GM12891 (cell line): ENCODE measurements at regions not wholly inside any gene's neighbourhood (a gene's known extent, or its start where the extent isn't known, plus 50 kb on each side); places are given as distances from the start of the nearest gene placed in this dataset.

ENCODE experiments used
- PAX5 ChIP-seq: IDR thresholded peaks from 2 replicates; pipeline ENCODE4 v1.6.1; 2011; ENCODE audit warnings: low read length, moderate library complexity, mild to moderate bottlenecking; ENCODE audit not compliant: insufficient read depth, severe bottlenecking
- POLR2A ChIP-seq: IDR thresholded peaks from 2 replicates; pipeline ENCODE4 v1.6.1; 2011; ENCODE audit warnings: low read depth, low read length, control low read depth
- POLR2AphosphoS5 ChIP-seq: IDR thresholded peaks from 2 replicates; pipeline ENCODE4 v1.6.1; 2011; ENCODE audit warnings: low read depth, low read length, control low read depth
- POU2F2 ChIP-seq: IDR thresholded peaks from 2 replicates; pipeline ENCODE4 v1.6.1; 2011; ENCODE audit warnings: low read depth, mild to moderate bottlenecking, control low read depth, low read length, moderate library complexity
- SPI1 ChIP-seq: IDR thresholded peaks from 2 replicates; pipeline ENCODE4 v1.6.1; 2011; ENCODE audit warnings: low read depth, low read length, control low read depth
- TAF1 ChIP-seq: IDR thresholded peaks from 2 replicates; pipeline ENCODE4 v1.6.1; 2011; ENCODE audit warnings: low read depth, low read length, control low read depth

GRCh38 chr13:44837250-44837649, 152.0 kb downstream of the NUFIP1 start:
- TF ChIP-seq POLR2A (no peak), TAF1 (no peak), POU2F2 (no peak), POLR2AphosphoS5 (no peak), PAX5 (no peak), SPI1 (no peak)
